ENCODE measurements at regions not wholly inside any gene's neighbourhood (a gene's known extent, or its start where the extent isn't known, plus 50 kb on each side); places are given as distances from the start of the nearest gene placed in this dataset.

- TF ChIP-seq, protein P1, sequence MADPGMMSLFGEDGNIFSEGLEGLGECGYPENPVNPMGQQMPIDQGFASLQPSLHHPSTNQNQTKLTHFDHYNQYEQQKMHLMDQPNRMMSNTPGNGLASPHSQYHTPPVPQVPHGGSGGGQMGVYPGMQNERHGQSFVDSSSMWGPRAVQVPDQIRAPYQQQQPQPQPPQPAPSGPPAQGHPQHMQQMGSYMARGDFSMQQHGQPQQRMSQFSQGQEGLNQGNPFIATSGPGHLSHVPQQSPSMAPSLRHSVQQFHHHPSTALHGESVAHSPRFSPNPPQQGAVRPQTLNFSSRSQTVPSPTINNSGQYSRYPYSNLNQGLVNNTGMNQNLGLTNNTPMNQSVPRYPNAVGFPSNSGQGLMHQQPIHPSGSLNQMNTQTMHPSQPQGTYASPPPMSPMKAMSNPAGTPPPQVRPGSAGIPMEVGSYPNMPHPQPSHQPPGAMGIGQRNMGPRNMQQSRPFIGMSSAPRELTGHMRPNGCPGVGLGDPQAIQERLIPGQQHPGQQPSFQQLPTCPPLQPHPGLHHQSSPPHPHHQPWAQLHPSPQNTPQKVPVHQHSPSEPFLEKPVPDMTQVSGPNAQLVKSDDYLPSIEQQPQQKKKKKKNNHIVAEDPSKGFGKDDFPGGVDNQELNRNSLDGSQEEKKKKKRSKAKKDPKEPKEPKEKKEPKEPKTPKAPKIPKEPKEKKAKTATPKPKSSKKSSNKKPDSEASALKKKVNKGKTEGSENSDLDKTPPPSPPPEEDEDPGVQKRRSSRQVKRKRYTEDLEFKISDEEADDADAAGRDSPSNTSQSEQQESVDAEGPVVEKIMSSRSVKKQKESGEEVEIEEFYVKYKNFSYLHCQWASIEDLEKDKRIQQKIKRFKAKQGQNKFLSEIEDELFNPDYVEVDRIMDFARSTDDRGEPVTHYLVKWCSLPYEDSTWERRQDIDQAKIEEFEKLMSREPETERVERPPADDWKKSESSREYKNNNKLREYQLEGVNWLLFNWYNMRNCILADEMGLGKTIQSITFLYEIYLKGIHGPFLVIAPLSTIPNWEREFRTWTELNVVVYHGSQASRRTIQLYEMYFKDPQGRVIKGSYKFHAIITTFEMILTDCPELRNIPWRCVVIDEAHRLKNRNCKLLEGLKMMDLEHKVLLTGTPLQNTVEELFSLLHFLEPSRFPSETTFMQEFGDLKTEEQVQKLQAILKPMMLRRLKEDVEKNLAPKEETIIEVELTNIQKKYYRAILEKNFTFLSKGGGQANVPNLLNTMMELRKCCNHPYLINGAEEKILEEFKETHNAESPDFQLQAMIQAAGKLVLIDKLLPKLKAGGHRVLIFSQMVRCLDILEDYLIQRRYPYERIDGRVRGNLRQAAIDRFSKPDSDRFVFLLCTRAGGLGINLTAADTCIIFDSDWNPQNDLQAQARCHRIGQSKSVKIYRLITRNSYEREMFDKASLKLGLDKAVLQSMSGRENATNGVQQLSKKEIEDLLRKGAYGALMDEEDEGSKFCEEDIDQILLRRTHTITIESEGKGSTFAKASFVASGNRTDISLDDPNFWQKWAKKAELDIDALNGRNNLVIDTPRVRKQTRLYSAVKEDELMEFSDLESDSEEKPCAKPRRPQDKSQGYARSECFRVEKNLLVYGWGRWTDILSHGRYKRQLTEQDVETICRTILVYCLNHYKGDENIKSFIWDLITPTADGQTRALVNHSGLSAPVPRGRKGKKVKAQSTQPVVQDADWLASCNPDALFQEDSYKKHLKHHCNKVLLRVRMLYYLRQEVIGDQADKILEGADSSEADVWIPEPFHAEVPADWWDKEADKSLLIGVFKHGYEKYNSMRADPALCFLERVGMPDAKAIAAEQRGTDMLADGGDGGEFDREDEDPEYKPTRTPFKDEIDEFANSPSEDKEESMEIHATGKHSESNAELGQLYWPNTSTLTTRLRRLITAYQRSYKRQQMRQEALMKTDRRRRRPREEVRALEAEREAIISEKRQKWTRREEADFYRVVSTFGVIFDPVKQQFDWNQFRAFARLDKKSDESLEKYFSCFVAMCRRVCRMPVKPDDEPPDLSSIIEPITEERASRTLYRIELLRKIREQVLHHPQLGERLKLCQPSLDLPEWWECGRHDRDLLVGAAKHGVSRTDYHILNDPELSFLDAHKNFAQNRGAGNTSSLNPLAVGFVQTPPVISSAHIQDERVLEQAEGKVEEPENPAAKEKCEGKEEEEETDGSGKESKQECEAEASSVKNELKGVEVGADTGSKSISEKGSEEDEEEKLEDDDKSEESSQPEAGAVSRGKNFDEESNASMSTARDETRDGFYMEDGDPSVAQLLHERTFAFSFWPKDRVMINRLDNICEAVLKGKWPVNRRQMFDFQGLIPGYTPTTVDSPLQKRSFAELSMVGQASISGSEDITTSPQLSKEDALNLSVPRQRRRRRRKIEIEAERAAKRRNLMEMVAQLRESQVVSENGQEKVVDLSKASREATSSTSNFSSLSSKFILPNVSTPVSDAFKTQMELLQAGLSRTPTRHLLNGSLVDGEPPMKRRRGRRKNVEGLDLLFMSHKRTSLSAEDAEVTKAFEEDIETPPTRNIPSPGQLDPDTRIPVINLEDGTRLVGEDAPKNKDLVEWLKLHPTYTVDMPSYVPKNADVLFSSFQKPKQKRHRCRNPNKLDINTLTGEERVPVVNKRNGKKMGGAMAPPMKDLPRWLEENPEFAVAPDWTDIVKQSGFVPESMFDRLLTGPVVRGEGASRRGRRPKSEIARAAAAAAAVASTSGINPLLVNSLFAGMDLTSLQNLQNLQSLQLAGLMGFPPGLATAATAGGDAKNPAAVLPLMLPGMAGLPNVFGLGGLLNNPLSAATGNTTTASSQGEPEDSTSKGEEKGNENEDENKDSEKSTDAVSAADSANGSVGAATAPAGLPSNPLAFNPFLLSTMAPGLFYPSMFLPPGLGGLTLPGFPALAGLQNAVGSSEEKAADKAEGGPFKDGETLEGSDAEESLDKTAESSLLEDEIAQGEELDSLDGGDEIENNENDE (IDR thresholded peaks at IDR 0.05; ENCODE audit: insufficient replicate concordance, low read length) = no peak
- TF ChIP-seq, protein P2, sequence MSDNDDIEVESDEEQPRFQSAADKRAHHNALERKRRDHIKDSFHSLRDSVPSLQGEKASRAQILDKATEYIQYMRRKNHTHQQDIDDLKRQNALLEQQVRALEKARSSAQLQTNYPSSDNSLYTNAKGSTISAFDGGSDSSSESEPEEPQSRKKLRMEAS (IDR thresholded peaks at IDR 0.05) = no peak
- no peak for TF ChIP-seq POLR2AphosphoS5 (IDR thresholded peaks at IDR 0.05; ENCODE audit: low read depth, low read length)
- TF ChIP-seq SAP30 (IDR thresholded peaks at IDR 0.05; ENCODE audit: insufficient read depth, insufficient replicate concordance, low read length) = no peak
- TF ChIP-seq RNF2 (IDR thresholded peaks at IDR 0.05; ENCODE audit: borderline replicate concordance, low read depth, low read length, missing control alignments, poor library complexity, severe bottlenecking) = no peak
- TF ChIP-seq NANOG (IDR thresholded peaks at IDR 0.05; ENCODE audit: insufficient read depth, low read depth, low read length, poor library complexity, severe bottlenecking) = no peak
- TF ChIP-seq, protein P3, sequence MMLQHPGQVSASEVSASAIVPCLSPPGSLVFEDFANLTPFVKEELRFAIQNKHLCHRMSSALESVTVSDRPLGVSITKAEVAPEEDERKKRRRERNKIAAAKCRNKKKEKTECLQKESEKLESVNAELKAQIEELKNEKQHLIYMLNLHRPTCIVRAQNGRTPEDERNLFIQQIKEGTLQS (IDR thresholded peaks at IDR 0.05; ENCODE audit: insufficient read depth, low read depth, low read length) = no peak
Observed at GRCh38 chr15:93358166-93359059, 269.4 kb upstream of the RGMA start (continued).

All from H1 (cell line).